BLaER1 treated with 17β-estradiol and CSF1 and Interleukin-3, amounts not matched to agents 10 nM and 100 nM (cell line): ENCODE measurements at regions not wholly inside any gene's neighbourhood (a gene's known extent, or its start where the extent isn't known, plus 50 kb on each side); places are given as distances from the start of the nearest gene placed in this dataset.
A peak's percentile ranks its signal among the peaks of the same experiment; 100 is the strongest.

Experiments used
- H3K27ac ChIP-seq, 11 experiments: shearing (Covaris generic); formaldehyde crosslinking; 2 replicates each; pipeline ENCODE4 v1.8.1; 2022
- H3K27me3 ChIP-seq, 11 experiments: shearing (Covaris generic); formaldehyde crosslinking; 2 replicates each; pipeline ENCODE4 v1.8.1; 2022
- H3K36me3 ChIP-seq, 11 experiments: shearing (Covaris generic); formaldehyde crosslinking; 2 replicates each; pipeline ENCODE4 v1.8.1; 2022
- H3K4me1 ChIP-seq, 10 experiments: shearing (Covaris generic); formaldehyde crosslinking; 2 replicates each; pipeline ENCODE4 v1.8.1; 2022
- H3K4me2 ChIP-seq, 11 experiments: shearing (Covaris generic); formaldehyde crosslinking; 2 replicates each; pipeline ENCODE4 v1.8.1; 2022
- H3K4me3 ChIP-seq, 10 experiments: shearing (Covaris generic); formaldehyde crosslinking; 2 replicates each; pipeline ENCODE4 v1.8.1; 2022
- H3K9ac ChIP-seq, 11 experiments: shearing (Covaris generic); formaldehyde crosslinking; 2 replicates each; pipeline ENCODE4 v1.8.1; 2022
- H3K9me3 ChIP-seq, 11 experiments: shearing (Covaris generic); formaldehyde crosslinking; replicated peaks in 1 of 11; 2 replicates each; pipeline ENCODE4 v1.8.1; 2022
- H4K20me1 ChIP-seq, 11 experiments: shearing (Covaris generic); formaldehyde crosslinking; 2 replicates each; pipeline ENCODE4 v1.8.1; 2022
- Cebpa-rat ChIP-seq, 11 experiments: shearing (Covaris generic); IDR thresholded peaks; 2 replicates each; pipeline ENCODE4 v1.8.1; 2022

DNA sequence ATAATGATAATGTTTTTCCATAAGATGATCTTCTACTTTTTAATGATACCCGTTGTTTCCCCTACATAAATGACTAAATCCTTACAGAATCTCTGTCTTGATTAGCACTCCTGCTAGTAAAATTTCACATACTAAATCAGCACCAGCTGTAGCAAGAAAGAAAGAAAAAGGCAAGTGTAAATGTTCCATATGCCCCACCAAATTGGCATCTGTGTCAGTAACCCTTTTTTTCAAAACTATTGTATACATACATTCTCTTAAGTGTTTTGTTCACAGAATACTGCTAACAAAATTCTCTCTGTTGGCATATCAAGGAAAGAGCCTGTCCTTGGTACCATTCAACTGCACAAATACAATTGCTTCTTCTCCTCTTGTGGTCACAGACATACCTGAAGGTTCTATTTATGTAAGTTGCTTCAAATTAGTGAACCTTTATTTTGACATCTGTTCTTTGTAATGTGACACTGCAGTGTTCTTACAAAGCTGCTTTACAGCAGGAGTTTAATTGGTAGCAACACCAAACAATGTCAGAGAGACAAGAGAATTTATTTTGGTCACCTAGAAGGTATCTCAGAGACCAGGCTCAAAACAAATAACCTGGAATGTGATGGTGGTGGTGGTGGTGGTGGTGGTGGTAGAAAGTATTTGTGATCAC, 641.9 kb downstream of the ZEB2 start:
- Histone ChIP-seq H3K36me3 (no peaks in the 10 kb centered on the region), H3K4me2 (no peak overlapping the region), H3K9ac (no peak overlapping the region), H3K4me1 (no peaks in the 10 kb centered on the region), H3K27ac (no peak overlapping the region), H3K27me3 (no peaks in the 10 kb centered on the region), H4K20me1 (no peaks in the 10 kb centered on the region), H3K9me3 (no peaks in the 10 kb centered on the region), H3K4me3 (no peak overlapping the region)
- no peak for TF ChIP-seq Cebpa-rat (IDR thresholded peaks at IDR 0.05)

DNA sequence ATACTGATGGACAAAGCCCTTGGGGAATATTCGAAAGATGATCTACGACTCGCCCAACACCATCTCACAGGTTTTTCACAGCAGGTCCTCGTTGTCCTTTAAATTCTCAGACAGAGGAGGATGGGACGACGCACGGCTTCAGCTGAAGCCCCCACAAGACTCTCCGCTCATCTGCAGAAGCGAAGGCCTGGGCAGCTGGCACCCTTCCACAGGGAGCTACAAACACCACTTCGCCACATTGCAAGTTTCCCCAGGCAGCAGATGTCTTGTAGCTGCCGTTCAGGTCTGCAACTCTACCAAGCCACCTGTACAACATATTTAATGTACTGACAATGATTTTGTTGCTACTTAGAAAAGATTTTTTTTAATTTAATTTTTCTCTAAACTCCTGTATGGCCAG, 642.9 kb downstream of the ZEB2 start:
- 0 out of 22 replicates have a peak, but pooled peaks of 1 of the 11 experiments have one; percentile 41 for TF ChIP-seq Cebpa-rat (IDR thresholded peaks at IDR 0.05)
- Histone ChIP-seq H3K4me2 (no peak overlapping the region), H3K27ac (no peak overlapping the region), H3K27me3 (no peaks in the 10 kb centered on the region), H4K20me1 (no peaks in the 10 kb centered on the region), H3K9ac (no peak overlapping the region), H3K4me1 (no peaks in the 10 kb centered on the region), H3K9me3 (no peaks in the 10 kb centered on the region), H3K4me3 (no peak overlapping the region), H3K36me3 (no peaks in the 10 kb centered on the region)

DNA sequence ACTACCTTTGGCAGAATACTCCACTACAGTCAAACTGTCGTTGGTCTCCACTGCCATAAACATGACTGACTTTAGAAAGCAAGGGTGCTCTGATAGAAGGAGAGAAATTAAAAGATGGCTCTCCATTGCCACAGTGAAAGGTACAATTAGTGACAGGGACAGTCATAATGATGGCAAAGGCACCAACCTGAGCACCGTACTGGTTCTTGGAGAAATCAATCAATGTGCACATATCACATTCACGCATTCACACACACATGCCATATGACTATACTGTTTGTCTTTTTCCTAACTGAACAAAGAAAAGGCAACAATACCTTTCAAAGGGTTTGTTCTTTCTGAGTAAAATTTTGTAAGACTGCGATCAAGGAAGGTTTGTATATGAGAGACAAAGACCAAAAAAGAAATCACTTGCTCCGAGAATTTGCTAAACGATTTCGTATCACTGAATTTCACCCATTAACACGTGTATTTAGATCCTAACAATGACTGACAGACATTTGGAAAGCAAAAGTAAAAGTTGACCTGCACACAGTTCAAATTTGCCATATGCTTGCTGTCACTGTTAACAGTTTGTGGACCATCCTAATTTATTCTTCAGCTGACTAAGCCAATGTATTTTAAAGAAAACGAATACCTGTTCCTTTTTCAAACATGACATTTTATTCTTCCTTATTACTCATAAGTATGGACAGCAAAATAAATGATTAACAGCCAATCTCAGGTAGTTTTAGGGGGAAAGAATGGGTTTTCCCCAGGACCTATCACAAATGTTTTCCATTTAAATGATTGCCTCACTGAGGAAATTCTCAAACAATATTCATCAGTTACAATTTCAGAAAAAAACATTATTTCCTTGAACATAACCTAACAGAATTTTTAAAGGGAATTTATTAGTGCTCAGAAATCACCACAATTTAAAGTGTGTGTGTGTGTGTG, 644.4 kb downstream of the ZEB2 start:
- Histone ChIP-seq H3K36me3 (no peaks in the 10 kb centered on the region), H3K27ac (no peak overlapping the region), H3K4me2 (no peak overlapping the region), H3K9ac (no peak overlapping the region), H3K27me3 (no peaks in the 10 kb centered on the region), H4K20me1 (no peaks in the 10 kb centered on the region), H3K4me1 (no peaks in the 10 kb centered on the region), H3K9me3 (peaks cover 0 to 7% (median 2%) of the 10 kb centered on the region in 11 experiments; a peak in 4 of 22 replicates), H3K4me3 (no peak overlapping the region)
- TF ChIP-seq Cebpa-rat (IDR thresholded peaks at IDR 0.05): no peak

DNA sequence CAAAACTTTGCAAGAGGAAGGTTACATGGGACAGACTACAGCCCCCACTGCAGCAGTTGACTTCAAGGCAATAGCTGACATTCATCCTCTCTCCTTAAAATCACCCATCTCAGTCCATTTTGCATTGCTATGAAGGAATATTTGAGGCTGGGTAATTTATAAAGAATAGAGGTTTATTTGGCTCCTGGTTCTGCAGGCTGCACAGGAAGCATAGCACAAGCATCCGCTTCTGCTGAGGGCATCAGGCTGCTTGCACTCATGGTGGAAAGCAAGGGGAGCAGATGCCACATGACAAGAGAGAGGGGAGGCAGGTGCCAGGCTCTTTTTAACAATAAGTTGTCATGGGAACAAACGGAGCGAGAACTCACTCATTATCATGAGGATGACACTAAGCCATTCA, 646.0 kb downstream of the ZEB2 start:
- Histone ChIP-seq H3K9ac (no peak overlapping the region), H4K20me1 (no peaks in the 10 kb centered on the region), H3K27ac (no peak overlapping the region), H3K27me3 (no peaks in the 10 kb centered on the region), H3K4me3 (no peak overlapping the region), H3K9me3 (peaks cover 0 to 14% (median 7%) of the 10 kb centered on the region in 11 experiments; a peak in 4 of 22 replicates), H3K4me1 (no peaks in the 10 kb centered on the region), H3K4me2 (no peak overlapping the region), H3K36me3 (no peaks in the 10 kb centered on the region)
- TF ChIP-seq Cebpa-rat (IDR thresholded peaks at IDR 0.05): no peak

DNA sequence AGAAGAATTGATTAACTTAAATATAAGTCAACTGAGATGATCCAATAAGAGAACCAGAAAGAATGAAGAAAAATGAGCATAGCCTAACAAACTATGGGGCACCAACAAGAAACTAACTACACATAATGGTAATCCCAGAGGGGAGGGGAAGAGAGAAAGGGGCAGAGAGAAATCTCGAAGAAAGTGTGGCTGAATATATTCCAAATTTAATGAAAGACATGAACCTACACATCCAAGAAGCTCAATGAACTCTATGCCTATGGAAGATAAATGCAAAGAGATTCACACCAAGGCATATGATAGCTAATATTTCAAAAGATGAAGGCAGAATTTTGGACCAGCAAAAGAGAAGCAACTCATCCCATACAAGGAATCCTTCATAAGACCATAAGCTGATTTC, 649.2 kb downstream of the ZEB2 start:
- Histone ChIP-seq H3K9me3 (peaks cover 0 to 14% (median 7%) of the 10 kb centered on the region in 11 experiments; a peak in 4 of 22 replicates), H3K36me3 (no peaks in the 10 kb centered on the region), H3K4me3 (no peak overlapping the region), H4K20me1 (no peaks in the 10 kb centered on the region), H3K27me3 (no peaks in the 10 kb centered on the region), H3K4me2 (no peak overlapping the region), H3K27ac (no peak overlapping the region), H3K4me1 (no peaks in the 10 kb centered on the region), H3K9ac (no peak overlapping the region)
- no peak for TF ChIP-seq Cebpa-rat (IDR thresholded peaks at IDR 0.05)

DNA sequence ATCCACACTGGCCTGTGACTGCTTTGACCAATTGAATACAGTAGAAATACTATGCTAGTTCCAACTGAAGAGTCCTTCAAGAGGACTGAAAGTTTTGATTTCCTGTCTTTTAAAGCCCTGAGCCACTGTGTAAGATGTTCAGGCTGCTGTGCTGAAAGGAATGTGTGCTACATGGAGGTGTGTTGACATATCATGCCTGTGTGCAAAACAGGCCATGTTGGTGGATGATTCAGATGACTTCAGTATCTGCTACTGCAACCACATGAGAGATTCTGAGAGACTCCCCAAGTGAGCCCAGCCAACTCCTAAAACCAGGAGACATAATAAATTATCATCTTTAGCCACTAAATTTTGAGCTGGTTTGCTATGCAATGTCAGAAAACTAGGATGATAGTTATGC, 662.9 kb downstream of the ZEB2 start:
- no peaks in the 10 kb centered on the region for H3K27me3 ChIP-seq
- no peak overlapping the region for H3K4me3 ChIP-seq
- H3K36me3 ChIP-seq: no peaks in the 10 kb centered on the region
- no peaks in the 10 kb centered on the region for H4K20me1 ChIP-seq
- 0 out of 22 replicates have a peak, but pooled peaks cover 0 to 6% (median 0%) of the 10 kb centered on the region in 11 experiments for H3K9me3 ChIP-seq
- TF ChIP-seq Cebpa-rat (IDR thresholded peaks at IDR 0.05): no peak
- no peak overlapping the region for H3K4me2 ChIP-seq
- H3K9ac ChIP-seq: no peak overlapping the region
- no peaks in the 10 kb centered on the region for H3K4me1 ChIP-seq
- no peak overlapping the region for H3K27ac ChIP-seq

DNA sequence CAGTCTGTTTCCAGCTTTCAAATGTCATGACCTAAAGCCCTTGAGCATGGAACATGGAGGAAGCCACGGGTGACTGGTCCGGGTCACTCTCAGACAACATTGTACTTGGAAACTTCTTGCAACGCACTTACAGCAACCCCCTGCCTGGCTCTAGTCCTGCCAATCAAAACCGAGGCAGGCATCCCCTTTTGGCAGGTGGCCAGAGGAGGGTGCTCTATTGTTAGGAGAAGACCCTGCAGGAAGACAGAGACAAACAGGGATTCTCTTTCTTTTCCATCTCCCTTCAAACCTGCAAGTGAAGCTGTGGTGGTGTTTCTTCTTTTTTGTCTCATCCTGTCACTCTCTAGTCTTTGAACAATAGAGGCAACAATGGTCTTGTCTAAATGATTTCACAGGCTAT, 667.2 kb downstream of the ZEB2 start:
- Histone ChIP-seq H4K20me1 (no peaks in the 10 kb centered on the region), H3K27me3 (no peaks in the 10 kb centered on the region), H3K9me3 (no peaks in the 10 kb centered on the region), H3K4me2 (no peak overlapping the region), H3K9ac (no peak overlapping the region), H3K4me3 (no peak overlapping the region), H3K27ac (no peak overlapping the region), H3K36me3 (no peaks in the 10 kb centered on the region), H3K4me1 (no peaks in the 10 kb centered on the region)
- TF ChIP-seq Cebpa-rat (IDR thresholded peaks at IDR 0.05): no peak

DNA sequence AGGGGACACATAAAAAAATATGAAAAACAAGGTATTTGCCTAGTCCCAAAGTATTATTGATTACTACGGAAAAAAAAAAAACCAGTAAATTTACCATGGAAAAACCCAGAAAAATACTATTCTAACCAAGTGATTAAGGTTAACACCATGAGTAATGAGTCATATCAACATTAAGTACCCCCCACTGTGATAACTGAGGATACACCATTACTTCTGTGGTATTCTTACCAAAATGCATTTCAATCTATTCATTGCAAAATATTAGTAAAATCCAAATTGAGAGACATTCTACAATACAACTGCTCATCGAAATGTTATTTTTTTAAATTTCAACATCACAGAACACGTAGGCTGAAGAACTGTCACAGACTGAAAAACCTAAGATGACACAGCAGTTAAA, 669.8 kb downstream of the ZEB2 start:
- no peaks in the 10 kb centered on the region for H4K20me1 ChIP-seq
- H3K4me3 ChIP-seq: no peak overlapping the region
- H3K36me3 ChIP-seq: no peaks in the 10 kb centered on the region
- H3K9me3 ChIP-seq: no peaks in the 10 kb centered on the region
- no peak overlapping the region for H3K9ac ChIP-seq
- no peaks in the 10 kb centered on the region for H3K27me3 ChIP-seq
- H3K27ac ChIP-seq: no peak overlapping the region
- no peak overlapping the region for H3K4me2 ChIP-seq
- no peaks in the 10 kb centered on the region for H3K4me1 ChIP-seq
- TF ChIP-seq Cebpa-rat (IDR thresholded peaks at IDR 0.05): no peak

DNA sequence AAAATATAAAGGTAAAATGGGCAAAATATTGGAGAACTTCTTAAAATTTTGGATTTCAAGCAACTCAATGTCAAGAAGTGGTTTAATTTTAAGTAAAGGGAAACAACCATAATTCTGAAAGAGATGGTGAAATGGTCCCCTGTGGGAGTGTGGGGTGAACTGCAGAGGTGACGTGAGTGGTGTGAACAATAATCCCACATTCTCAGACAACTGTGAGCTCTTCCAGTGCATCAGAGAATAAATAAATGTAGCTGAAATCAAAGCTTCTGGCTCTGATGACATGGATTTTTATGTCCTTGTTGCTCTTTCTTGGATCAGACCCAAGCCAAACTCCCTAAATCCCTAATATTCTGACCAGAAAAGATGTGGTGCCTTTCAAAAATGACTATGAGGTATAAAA, 672.7 kb downstream of the ZEB2 start:
- no peak overlapping the region for H3K9ac ChIP-seq
- no peak overlapping the region for H3K27ac ChIP-seq
- no peak overlapping the region for H3K4me3 ChIP-seq
- no peaks in the 10 kb centered on the region for H3K4me1 ChIP-seq
- H3K4me2 ChIP-seq: no peak overlapping the region
- TF ChIP-seq Cebpa-rat (IDR thresholded peaks at IDR 0.05): no peak
- no peaks in the 10 kb centered on the region for H4K20me1 ChIP-seq
- no peaks in the 10 kb centered on the region for H3K27me3 ChIP-seq
- no peaks in the 10 kb centered on the region for H3K36me3 ChIP-seq
- no peaks in the 10 kb centered on the region for H3K9me3 ChIP-seq
